HepG2 (cell line): ENCODE measurements at regions not wholly inside any gene's neighbourhood (a gene's known extent, or its start where the extent isn't known, plus 50 kb on each side); places are given as distances from the start of the nearest gene placed in this dataset.

Source experiments
- AGO1 ChIP-seq: fragments of 200-400 bp; formaldehyde crosslinking; IDR thresholded peaks from 2 replicates; pipeline ENCODE4 v1.6.1; 2017; ENCODE audit warnings: mild to moderate bottlenecking, low read depth, low read length, moderate library complexity; ENCODE audit not compliant: poor library complexity, severe bottlenecking
- BCL6 ChIP-seq: IDR thresholded peaks from 2 replicates; pipeline ENCODE4 v1.6.1; 2016; ENCODE audit warnings: missing genetic modification reagents, missing compliant biosample characterization
- FOXO4 ChIP-seq: sonication (generic); formaldehyde crosslinking; conservative IDR thresholded peaks from 2 replicates; pipeline ENCODE4 v1.8.1; 2023; ENCODE audit warnings: missing genetic modification reagents
- HMG20A ChIP-seq: IDR thresholded peaks from 2 replicates; pipeline ENCODE4 v1.6.1; 2016; ENCODE audit warnings: borderline replicate concordance
- KDM5B ChIP-seq: sonication (generic); formaldehyde crosslinking; IDR thresholded peaks from 2 replicates; pipeline ENCODE4 v1.4.0; 2020; ENCODE audit warnings: missing genetic modification reagents, mild to moderate bottlenecking, borderline replicate concordance
- KMT2A ChIP-seq: sonication (generic); formaldehyde crosslinking; IDR thresholded peaks from 2 replicates; pipeline ENCODE4 v1.4.0; 2020; ENCODE audit warnings: missing genetic modification reagents
- NR3C1 ChIP-seq: sonication (generic); formaldehyde crosslinking; IDR thresholded peaks from 2 replicates; pipeline ENCODE4 v1.4.0; 2020; ENCODE audit warnings: missing genetic modification reagents
- PAX8 ChIP-seq: sonication (generic); formaldehyde crosslinking; IDR thresholded peaks from 2 replicates; pipeline ENCODE4 v1.8.0; 2022; ENCODE audit warnings: mild to moderate bottlenecking, missing genetic modification reagents, borderline replicate concordance
- PHF5A ChIP-seq: IDR thresholded peaks from one replicate; pipeline ENCODE4 v1.6.1; 2018; ENCODE audit warnings: low read depth, missing genetic modification reagents; ENCODE audit not compliant: unreplicated experiment
- STAT5B ChIP-seq: sonication (generic); formaldehyde crosslinking; IDR thresholded peaks from 2 replicates; pipeline ENCODE4 v1.4.0; 2020; ENCODE audit warnings: missing genetic modification reagents
- SUZ12 ChIP-seq: fragments of 150-350 bp; IDR thresholded peaks from 2 replicates; pipeline ENCODE4 v1.6.1; 2014; ENCODE audit warnings: low read depth, low read length
- TBX2 ChIP-seq: sonication (generic); formaldehyde crosslinking; IDR thresholded peaks from 2 replicates; pipeline ENCODE4 v1.5.0; 2020; ENCODE audit warnings: missing genetic modification reagents, mild to moderate bottlenecking, borderline replicate concordance
- TCF7 ChIP-seq: sonication (generic); IDR thresholded peaks from 2 replicates; pipeline ENCODE4 v1.6.1; 2016; ENCODE audit warnings: antibody characterized with exemption, low read depth
- TOPORS ChIP-seq: sonication (generic); formaldehyde crosslinking; IDR thresholded peaks from 2 replicates; pipeline ENCODE4 v1.8.0; 2023; ENCODE audit warnings: mild to moderate bottlenecking, missing genetic modification reagents
- TRIM24 ChIP-seq: sonication (generic); formaldehyde crosslinking; IDR thresholded peaks from 2 replicates; pipeline ENCODE4 v1.8.0; 2022; ENCODE audit warnings: mild to moderate bottlenecking, missing genetic modification reagents
- TSC22D2 ChIP-seq: sonication (generic); formaldehyde crosslinking; IDR thresholded peaks from 2 replicates; pipeline ENCODE4 v1.5.1; 2020; ENCODE audit warnings: missing genetic modification reagents, mild to moderate bottlenecking, borderline replicate concordance
- ZBTB20 ChIP-seq: sonication (generic); formaldehyde crosslinking; IDR thresholded peaks from 2 replicates; pipeline ENCODE4 v1.8.1; 2023; ENCODE audit warnings: missing genetic modification reagents, low read depth, mild to moderate bottlenecking, borderline replicate concordance
- ZFP36L1 ChIP-seq: sonication (generic); formaldehyde crosslinking; IDR thresholded peaks from 2 replicates; pipeline ENCODE4 v1.8.0; 2022; ENCODE audit warnings: mild to moderate bottlenecking, missing genetic modification reagents, moderate library complexity
- ZNF142 ChIP-seq: sonication (generic); formaldehyde crosslinking; IDR thresholded peaks from 2 replicates; pipeline ENCODE4 v1.4.0; 2020; ENCODE audit warnings: missing genetic modification reagents
- ZNF333 ChIP-seq: sonication (generic); formaldehyde crosslinking; IDR thresholded peaks from 2 replicates; pipeline ENCODE4 v1.4.0; 2020; ENCODE audit warnings: mild to moderate bottlenecking, missing genetic modification reagents, borderline replicate concordance
- ZNF382 ChIP-seq: sonication (generic); formaldehyde crosslinking; IDR thresholded peaks from 2 replicates; pipeline ENCODE4 v1.5.0; 2020; ENCODE audit warnings: missing genetic modification reagents, mild to moderate bottlenecking, borderline replicate concordance
- ZNF550 ChIP-seq: sonication (generic); formaldehyde crosslinking; IDR thresholded peaks from 2 replicates; pipeline ENCODE4 v1.4.0; 2020; ENCODE audit warnings: mild to moderate bottlenecking, missing genetic modification reagents, borderline replicate concordance
- TF ChIP-seq, protein P1 (sequence below): IDR thresholded peaks from 2 replicates; pipeline ENCODE4 v1.6.1; 2016; ENCODE audit warnings: mild to moderate bottlenecking, missing biosample characterization, missing genetic modification reagents

DNA sequence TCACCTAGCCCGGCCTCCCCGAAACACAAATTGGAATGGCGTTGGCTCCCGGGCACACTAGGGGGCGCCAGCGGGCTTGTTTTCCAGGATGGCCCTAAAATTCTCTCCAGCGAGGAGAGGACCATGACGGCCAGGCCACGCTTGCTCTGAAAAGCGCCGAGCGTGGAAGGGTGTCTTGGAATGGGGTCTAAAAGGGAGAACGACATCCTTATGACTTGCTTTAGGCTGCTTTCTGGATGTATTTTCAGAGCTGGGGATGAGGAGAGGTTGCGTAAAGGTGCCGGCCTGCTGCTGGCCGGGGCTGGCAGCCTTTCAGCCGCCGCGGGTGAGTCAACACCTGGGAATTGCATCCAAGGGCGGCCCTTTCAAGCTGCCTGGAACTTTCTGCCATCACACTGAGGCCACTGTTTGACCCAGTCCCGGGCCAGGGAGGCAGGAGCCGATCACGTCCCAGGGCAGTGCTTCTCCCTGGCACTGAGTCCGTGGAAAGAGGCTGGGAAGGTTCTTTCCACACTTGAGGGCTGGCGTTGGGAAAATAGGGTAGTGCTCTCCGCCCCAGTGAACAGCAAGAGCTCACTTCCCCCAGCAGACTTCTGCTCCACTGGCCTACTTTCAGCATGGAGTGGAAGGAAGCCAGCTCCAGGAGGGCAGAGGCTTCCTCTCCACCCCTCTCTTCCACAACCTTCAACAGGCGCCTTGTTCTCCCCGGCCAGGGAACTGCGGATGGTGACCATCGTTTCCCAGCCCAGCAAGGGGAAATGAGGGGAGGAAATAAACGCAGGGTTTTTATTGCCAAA is 216.2 kb downstream of the TTC8 start (continued):
- TF ChIP-seq ZNF142 (CRISPR knock-in tag) (peak; percentile 62; the same call in 1 of the 2 replicates), PAX8 (CRISPR knock-in tag) (no peak), HMG20A (CRISPR knock-in tag) (peak; percentile 86; the same call in 1 of the 2 replicates), ZBTB20 (CRISPR knock-in tag) (peak; percentile 88), ZNF382 (no peak), FOXO4 (CRISPR knock-in tag) (0 out of 2 replicates have a peak, but pooled peaks have one; percentile 8), SUZ12 (no peak), TBX2 (CRISPR knock-in tag) (peak; percentile 86), STAT5B (CRISPR knock-in tag) (peak; percentile 50; the same call in 1 of the 2 replicates), NR3C1 (CRISPR knock-in tag) (no peak), AGO1 (peak; percentile 63), PHF5A (CRISPR knock-in tag) (no peak), TOPORS (peak; percentile 44; the same call in 1 of the 2 replicates), ZNF333 (CRISPR knock-in tag) (no peak), ZFP36L1 (CRISPR knock-in tag) (no peak), ZNF550 (peak; percentile 56; the same call in 1 of the 2 replicates), TSC22D2 (no peak; the same call in 1 of the 2 replicates), BCL6 (peak; percentile 72), KMT2A (CRISPR knock-in tag) (no peak; the same call in 1 of the 2 replicates), TCF7 (peak; percentile 96), KDM5B (CRISPR knock-in tag) (peak; percentile 90; the same call in 1 of the 2 replicates), TRIM24 (CRISPR knock-in tag) (no peak; the same call in 1 of the 2 replicates)
- TF ChIP-seq, protein P1, sequence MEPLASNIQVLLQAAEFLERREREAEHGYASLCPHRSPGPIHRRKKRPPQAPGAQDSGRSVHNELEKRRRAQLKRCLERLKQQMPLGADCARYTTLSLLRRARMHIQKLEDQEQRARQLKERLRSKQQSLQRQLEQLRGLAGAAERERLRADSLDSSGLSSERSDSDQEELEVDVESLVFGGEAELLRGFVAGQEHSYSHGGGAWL: peak; percentile 83
